Skeletal muscle cell (primary cell): ENCODE measurements at regions not wholly inside any gene's neighbourhood (a gene's known extent, or its start where the extent isn't known, plus 50 kb on each side); places are given as distances from the start of the nearest gene placed in this dataset.

Source experiments
- DNase-seq: peaks from one replicate; pipeline ENCODE4 v3.0.0-alpha.2; 2010; ENCODE audit warnings: low read depth
- H3K4me3 ChIP-seq: 2 replicates; pipeline ENCODE4 v1.5.1; 2011; ENCODE audit warnings: low read depth, mild to moderate bottlenecking, control low read depth, low read length, moderate library complexity

- no peak overlapping the region for H3K4me3 ChIP-seq
- peak; percentile 8 for DNase-seq
Measured at GRCh38 chr5:136656811-136657210, 291.5 kb upstream of the TRPC7 start.

- peak; percentile 1 for DNase-seq
- H3K4me3 ChIP-seq: no peak overlapping the region
Measured at GRCh38 chr5:136655468-136655867, 290.1 kb upstream of the TRPC7 start.

GRCh38 chr5:136646915-136647314 lies 281.6 kb upstream of the TRPC7 start:
- no peak for DNase-seq

GRCh38 chr5:136642976-136643375 lies 277.6 kb upstream of the TRPC7 start:
- no peak for DNase-seq
- no peak overlapping the region for H3K4me3 ChIP-seq

More at GRCh38 chr5:136646915-136647314, 281.6 kb upstream of the TRPC7 start:
- H3K4me3 ChIP-seq: no peak overlapping the region

GRCh38 chr5:136639616-136640015 lies 274.3 kb upstream of the TRPC7 start:
- H3K4me3 ChIP-seq: no peak overlapping the region
- no peak for DNase-seq

GRCh38 chr5:136638084-136638483 lies 272.7 kb upstream of the TRPC7 start:
- H3K4me3 ChIP-seq: no peak overlapping the region
- DNase-seq: no peak

- no peak overlapping the region for H3K4me3 ChIP-seq
- no peak for DNase-seq
Measured at GRCh38 chr5:136636001-136636400, 270.7 kb upstream of the TRPC7 start.

- no peak overlapping the region for H3K4me3 ChIP-seq
- no peak for DNase-seq
Measured at GRCh38 chr5:136631186-136631585, 265.8 kb upstream of the TRPC7 start.

GRCh38 chr5:136629125-136629792 lies 263.9 kb upstream of the TRPC7 start:
- H3K4me3 ChIP-seq: no peak overlapping the region
- DNase-seq: no peak

GRCh38 chr5:136626531-136626930 lies 261.2 kb upstream of the TRPC7 start:
- no peak overlapping the region for H3K4me3 ChIP-seq

GRCh38 chr5:136622747-136623146 lies 257.4 kb upstream of the TRPC7 start:
- no peak for DNase-seq
- no peak overlapping the region for H3K4me3 ChIP-seq

More at GRCh38 chr5:136626531-136626930, 261.2 kb upstream of the TRPC7 start:
- DNase-seq: no peak

GRCh38 chr5:136621743-136622142 lies 256.4 kb upstream of the TRPC7 start:
- H3K4me3 ChIP-seq: no peak overlapping the region
- DNase-seq: no peak

GRCh38 chr5:136620621-136621020 lies 255.3 kb upstream of the TRPC7 start:
- DNase-seq: no peak
- no peak overlapping the region for H3K4me3 ChIP-seq

- no peak for DNase-seq
- no peak overlapping the region for H3K4me3 ChIP-seq
Measured at GRCh38 chr5:136620016-136620419, 254.7 kb upstream of the TRPC7 start.

- H3K4me3 ChIP-seq: no peak overlapping the region
- no peak for DNase-seq
Measured at GRCh38 chr5:136619556-136619955, 254.2 kb upstream of the TRPC7 start.

- no peak for DNase-seq
- H3K4me3 ChIP-seq: no peak overlapping the region
Measured at GRCh38 chr5:136615251-136616119, 250.1 kb upstream of the TRPC7 start.

GRCh38 chr5:136613230-136613629 lies 247.9 kb upstream of the TRPC7 start:
- DNase-seq: no peak

GRCh38 chr5:136605638-136606037 lies 240.3 kb upstream of the TRPC7 start:
- DNase-seq: no peak
- H3K4me3 ChIP-seq: no peak overlapping the region

More at GRCh38 chr5:136613230-136613629, 247.9 kb upstream of the TRPC7 start:
- no peak overlapping the region for H3K4me3 ChIP-seq

- DNase-seq: no peak
- no peak overlapping the region for H3K4me3 ChIP-seq
Measured at GRCh38 chr5:136600306-136600705, 235.0 kb upstream of the TRPC7 start.

GRCh38 chr5:136598802-136599404 lies 233.6 kb upstream of the TRPC7 start:
- no peak overlapping the region for H3K4me3 ChIP-seq
- no peak for DNase-seq
